K562 (cell line): ENCODE measurements at regions not wholly inside any gene's neighbourhood (a gene's known extent, or its start where the extent isn't known, plus 50 kb on each side); places are given as distances from the start of the nearest gene placed in this dataset.

Experiments used
- ATAC-seq: fragments of 200-7000 bp; cut with Tn5 transposase; 3 replicates; pipeline ENCODE4 v1.9.1; 2020; ENCODE audit warnings: moderate library complexity
- BruUV-seq: library from RNA; stranded (reverse); fragments of 400-500 nt; replicated peaks from 2 replicates; lab custom pipeline; 2021; lab: Mats Ljungman, UMichigan
- CTCF ChIA-PET: fragments of 300-600 bp; formaldehyde crosslinking; extraction: SDS; loops from one replicate; lab custom pipeline; 2021; ENCODE audit warnings: low intra/inter-chr PET ratio; lab: Yijun Ruan, JAX
- POLR2A ChIA-PET: fragments of 300-600, 350-650 bp; sonication (Branson Sonifier 250); formaldehyde crosslinking; extraction: SDS; loops from one replicate; lab custom pipeline; 2021; ENCODE audit warnings: antibody characterized with exemption, inconsistent platforms; lab: Yijun Ruan, JAX
- DNase-seq, 4 experiments: peaks; one replicate each; pipeline versions ENCODE4 v3.0.0 to v3.0.0-alpha.2; 2011 to 2018; ENCODE audit warnings: low spot score in 3 of 4, mixed read lengths in 3 of 4; ENCODE audit errors: extremely low read depth in 1 of 4
- FAIRE-seq: peaks from 2 replicates; lab custom pipeline; 2011; peaks lifted over from hg19 to GRCh38; lab: Jason Lieb, UNC
- H2AFZ ChIP-seq: 2 replicates; pipeline ENCODE4 v1.6.0; 2011; ENCODE audit warnings: low read depth, low read length, control low read depth, inconsistent platforms
- H3K27ac ChIP-seq: fragments of 200-600 bp; 3 replicates; pipeline ENCODE4 v1.8.0; 2011; ENCODE audit warnings: low read depth, mild to moderate bottlenecking, control low read depth, inconsistent platforms, low read length, moderate library complexity, mixed read lengths; ENCODE audit errors: extremely low read depth
- H3K27me3 ChIP-seq, 2 experiments: fragments of 300-600 bp in 1 of 2; 2 replicates in 1 of 2; 3 replicates in 1 of 2; pipeline versions ENCODE4 v1.6.0 to v1.8.0; 2011; ENCODE audit warnings: inconsistent platforms in 2 of 2, low read length in 2 of 2, mild to moderate bottlenecking in 1 of 2, mixed read lengths in 1 of 2, moderate library complexity in 1 of 2; ENCODE audit not compliant: control insufficient read depth in 2 of 2, insufficient read depth in 2 of 2
- H3K36me3 ChIP-seq: fragments of 300-600 bp; 3 replicates; pipeline ENCODE4 v1.8.0; 2011; ENCODE audit warnings: mild to moderate bottlenecking, low read length, inconsistent platforms; ENCODE audit not compliant: control insufficient read depth, insufficient read depth
- H3K4me1 ChIP-seq, 2 experiments: fragments of 200-600 bp in 1 of 2; replicated peaks in 1 of 2; 2 replicates in 1 of 2; 3 replicates in 1 of 2; pipeline versions ENCODE4 v1.5.1 to v1.8.0; 2011; ENCODE audit warnings: inconsistent platforms in 2 of 2, low read length in 2 of 2, mild to moderate bottlenecking in 1 of 2, mixed read lengths in 1 of 2, moderate library complexity in 1 of 2; ENCODE audit not compliant: control insufficient read depth in 2 of 2, insufficient read depth in 2 of 2
- H3K4me2 ChIP-seq: 2 replicates; pipeline ENCODE4 v1.6.1; 2011; ENCODE audit warnings: low read length, control low read depth, inconsistent platforms, mixed read lengths; ENCODE audit not compliant: insufficient read depth
- H3K4me3 ChIP-seq: fragments of 200-600 bp; sonication (generic), shearing (Covaris generic); 2 replicates; pipeline ENCODE4 v1.5.1; 2016; ENCODE audit warnings: control low read depth, inconsistent platforms
- H3K79me2 ChIP-seq: fragments of 200-600 bp; 3 replicates; pipeline ENCODE4 v1.8.0; 2011; ENCODE audit warnings: low read length, inconsistent platforms; ENCODE audit not compliant: control insufficient read depth, insufficient read depth
- H3K9ac ChIP-seq, 2 experiments: 2 replicates each; pipeline versions ENCODE4 v1.6.0 to v1.6.1; 2011; ENCODE audit warnings: low read depth in 2 of 2, low read length in 2 of 2, control low read depth in 1 of 2, inconsistent platforms in 1 of 2, mild to moderate bottlenecking in 1 of 2, mixed read lengths in 1 of 2; ENCODE audit not compliant: insufficient read depth in 1 of 2
- H3K9me1 ChIP-seq: one replicate; pipeline ENCODE4 v1.6.0; 2011; ENCODE audit warnings: inconsistent platforms, mild to moderate bottlenecking, low read length, moderate library complexity; ENCODE audit not compliant: control insufficient read depth, insufficient read depth
- H3K9me3 ChIP-seq: replicated peaks from 2 replicates; pipeline ENCODE4 v1.5.1; 2011; ENCODE audit warnings: low read depth, low read length, inconsistent platforms; ENCODE audit not compliant: control insufficient read depth, insufficient read depth
- H4K20me1 ChIP-seq: replicated peaks from 2 replicates; pipeline ENCODE4 v1.6.1; 2011; ENCODE audit warnings: low read length, inconsistent platforms, mixed read lengths; ENCODE audit not compliant: control insufficient read depth, insufficient read depth
- ARHGAP35 ChIP-seq: fragments of 450-650 bp; IDR thresholded peaks from 2 replicates; pipeline ENCODE4 v1.6.1; 2018; ENCODE audit not compliant: partially characterized antibody
- COPS2 ChIP-seq: fragments of 450-650 bp; conservative IDR thresholded peaks from 2 replicates; pipeline ENCODE4 v1.6.1; 2016; ENCODE audit warnings: mild to moderate bottlenecking, moderate library complexity
- GTF2F1 ChIP-seq: IDR thresholded peaks from 2 replicates; pipeline ENCODE4 v1.6.1; 2011; ENCODE audit warnings: low read depth, low read length, improper control_type of control experiment
- KDM5B ChIP-seq: fragments of 200-600 bp; sonication (generic); IDR thresholded peaks from 2 replicates; pipeline ENCODE4 v1.6.1; 2012; ENCODE audit warnings: low read depth, mild to moderate bottlenecking, moderate library complexity, low read length, control low read depth, inconsistent platforms; ENCODE audit not compliant: insufficient replicate concordance
- KLF13 ChIP-seq: fragments of 450-650 bp; IDR thresholded peaks from 2 replicates; pipeline ENCODE4 v1.6.1; 2016; ENCODE audit warnings: missing genetic modification characterization, low read depth, mild to moderate bottlenecking, missing compliant biosample characterization, moderate library complexity, borderline replicate concordance
- MCM7 ChIP-seq, 2 experiments: fragments of 450-650 bp; IDR thresholded peaks; 2 replicates each; pipeline ENCODE4 v1.6.1; 2016 to 2018
- MXD1 ChIP-seq: fragments of 250-450 bp; sonication (Bioruptor Pico); IDR thresholded peaks from 2 replicates; pipeline ENCODE4 v1.8.0; 2021; ENCODE audit warnings: borderline replicate concordance, mild to moderate bottlenecking, moderate library complexity; ENCODE audit not compliant: poor library complexity, severe bottlenecking
- NFE2 ChIP-seq: IDR thresholded peaks from 2 replicates; pipeline ENCODE4 v1.6.1; 2014; ENCODE audit warnings: antibody characterized with exemption, low read depth
- NFYB ChIP-seq: IDR thresholded peaks from 2 replicates; pipeline ENCODE4 v1.6.1; 2011; ENCODE audit warnings: mild to moderate bottlenecking, moderate library complexity; ENCODE audit not compliant: insufficient read length; ENCODE audit errors: extremely low read depth
- RBM34 ChIP-seq: fragments of 200-400 bp; formaldehyde crosslinking; IDR thresholded peaks from 2 replicates; pipeline ENCODE4 v1.6.1; 2018; ENCODE audit warnings: low read length, borderline replicate concordance; ENCODE audit not compliant: insufficient read depth
- SMARCA4 ChIP-seq: fragments of 450-650 bp; IDR thresholded peaks from 2 replicates; pipeline ENCODE4 v1.6.1; 2016
- TEAD1 ChIP-seq, 2 experiments: fragments of 450-650 bp in 1 of 2; sonication (generic) in 1 of 2; formaldehyde crosslinking; IDR thresholded peaks; 2 replicates each; pipeline versions ENCODE4 v1.4.0 to v1.8.0; 2020 to 2022; ENCODE audit warnings: mild to moderate bottlenecking in 2 of 2, missing genetic modification reagents in 1 of 2
- ZNF507 ChIP-seq: conservative IDR thresholded peaks from 2 replicates; pipeline ENCODE4 v1.6.1; 2017; ENCODE audit warnings: missing genetic modification characterization, missing compliant biosample characterization
- ZNF830 ChIP-seq: fragments of 250-450 bp; sonication (Bioruptor Pico); IDR thresholded peaks from 2 replicates; pipeline ENCODE4 v1.5.0; 2021; ENCODE audit warnings: mild to moderate bottlenecking
- WGBS: fragments of 100-300 bp; shearing (Covaris generic); methylation state at CpG from one replicate; pipeline ENCODE4 v1.1.6; 2016; ENCODE audit warnings: low coverage, mixed read lengths; ENCODE audit not compliant: insufficient coverage; ENCODE audit errors: missing lambda C conversion rate; 5-methylcytosine and 5-hydroxymethylcytosine counted together
- in situ Hi-C: fragments of 300-500 bp; cut with MboI; formaldehyde crosslinking; loops from 4 replicates; pipeline ENCODE4 v1.15.0; 2018; ENCODE audit warnings: inconsistent platforms, mixed read lengths
- intact Hi-C: fragments of 100-400 bp; cut with micrococcal nuclease; formaldehyde crosslinking; loops from 2 replicates; pipeline ENCODE4 v1.14.2; 2022
- TF ChIP-seq, protein P1 (sequence below): sonication (generic); formaldehyde crosslinking; IDR thresholded peaks from 2 replicates; pipeline ENCODE4 v1.9.0; 2022; ENCODE audit warnings: mild to moderate bottlenecking, missing genetic modification reagents
- TF ChIP-seq, protein P2 (sequence below): sonication (generic); formaldehyde crosslinking; IDR thresholded peaks from 2 replicates; pipeline ENCODE4 v1.8.0; 2022; ENCODE audit warnings: mild to moderate bottlenecking, missing genetic modification reagents

- H3K36me3 ChIP-seq: no peaks in the 10 kb centered on the region
- peaks cover 2 to 4% of the 10 kb centered on the region in 2 experiments; a peak in 2 of 5 replicates for H3K27me3 ChIP-seq
- DNase-seq (no peak), FAIRE-seq (no peak), ATAC-seq (no peak)
- H3K9me3 ChIP-seq: no peaks in the 10 kb centered on the region
- CTCF ChIA-PET: no interaction called here
- H3K4me2 ChIP-seq: no peak overlapping the region
- 0% methylated on average over 3 of the region's 3 CpGs for WGBS
- TF ChIP-seq KLF13 (tag) (no peak), SMARCA4 (no peak), ARHGAP35 (no peak), NFE2 (no peak), TEAD1 (CRISPR knock-in tag; IDR thresholded peaks at IDR 0.05) (no peak), NFYB (no peak), COPS2 (no peak)
- no peak overlapping the region for H3K27ac ChIP-seq
- H3K9ac ChIP-seq: no peak overlapping the region
- no TSS peak for BruUV-seq
- H3K9me1 ChIP-seq: no peaks in the 10 kb centered on the region
- no peaks in the 10 kb centered on the region for H3K4me1 ChIP-seq
- H3K4me3 ChIP-seq: no peak overlapping the region
- H2AFZ ChIP-seq: no peak overlapping the region
- H4K20me1 ChIP-seq: peaks cover 3% of the 10 kb centered on the region; the same call in 1 of the 2 replicates
- intact Hi-C loops: no loop called here
- in situ Hi-C loops: no loop called here
- POLR2A ChIA-PET: no interaction called here
- H3K79me2 ChIP-seq: no peaks in the 10 kb centered on the region
Measured at GRCh38 chr16:8489580-8489979, 100.7 kb downstream of the TMEM114 start.

GRCh38 chr16:8486985-8487384, 103.3 kb downstream of the TMEM114 start:
- ATAC-seq (no peak), FAIRE-seq (no peak), DNase-seq (no peak)
- BruUV-seq: no TSS peak
- Histone ChIP-seq H3K4me1 (no peaks in the 10 kb centered on the region), H3K4me3 (no peak overlapping the region), H3K4me2 (no peak overlapping the region), H3K36me3 (no peaks in the 10 kb centered on the region), H2AFZ (no peak overlapping the region), H3K27me3 (peaks cover 4 to 10% of the 10 kb centered on the region in 2 experiments; a peak in 3 of 5 replicates), H4K20me1 (peaks cover 3% of the 10 kb centered on the region; the same call in 1 of the 2 replicates), H3K27ac (no peak overlapping the region), H3K9ac (no peak overlapping the region), H3K9me3 (no peaks in the 10 kb centered on the region), H3K79me2 (no peaks in the 10 kb centered on the region), H3K9me1 (no peaks in the 10 kb centered on the region)
- intact Hi-C loops: no loop called here
- ChIA-PET POLR2A (interaction anchor here (0.5 to 0.6 kb wide), 2 partner anchors 233 to 599 kb away, joined by 3 to 4 read pairs; no protein-coding TSS in a partner anchor), CTCF (no interaction called here)
- WGBS: 0% methylated on average over 3 of the region's 3 CpGs
- in situ Hi-C loops: no loop called here
- TF ChIP-seq, protein P1, sequence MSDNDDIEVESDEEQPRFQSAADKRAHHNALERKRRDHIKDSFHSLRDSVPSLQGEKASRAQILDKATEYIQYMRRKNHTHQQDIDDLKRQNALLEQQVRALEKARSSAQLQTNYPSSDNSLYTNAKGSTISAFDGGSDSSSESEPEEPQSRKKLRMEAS (CRISPR knock-in tag): no peak
- TF ChIP-seq RBM34 (no peak), MCM7 (IDR thresholded peaks at IDR 0.05) (no peak), ZNF507 (tag) (no peak), GTF2F1 (no peak), ZNF830 (CRISPR knock-in tag) (no peak), KDM5B (no peak), MXD1 (CRISPR knock-in tag) (no peak)
- TF ChIP-seq, protein P2, sequence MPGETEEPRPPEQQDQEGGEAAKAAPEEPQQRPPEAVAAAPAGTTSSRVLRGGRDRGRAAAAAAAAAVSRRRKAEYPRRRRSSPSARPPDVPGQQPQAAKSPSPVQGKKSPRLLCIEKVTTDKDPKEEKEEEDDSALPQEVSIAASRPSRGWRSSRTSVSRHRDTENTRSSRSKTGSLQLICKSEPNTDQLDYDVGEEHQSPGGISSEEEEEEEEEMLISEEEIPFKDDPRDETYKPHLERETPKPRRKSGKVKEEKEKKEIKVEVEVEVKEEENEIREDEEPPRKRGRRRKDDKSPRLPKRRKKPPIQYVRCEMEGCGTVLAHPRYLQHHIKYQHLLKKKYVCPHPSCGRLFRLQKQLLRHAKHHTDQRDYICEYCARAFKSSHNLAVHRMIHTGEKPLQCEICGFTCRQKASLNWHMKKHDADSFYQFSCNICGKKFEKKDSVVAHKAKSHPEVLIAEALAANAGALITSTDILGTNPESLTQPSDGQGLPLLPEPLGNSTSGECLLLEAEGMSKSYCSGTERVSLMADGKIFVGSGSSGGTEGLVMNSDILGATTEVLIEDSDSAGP (CRISPR knock-in tag): no peak
